HepG2 (cell line): ENCODE measurements at regions not wholly inside any gene's neighbourhood (a gene's known extent, or its start where the extent isn't known, plus 50 kb on each side); places are given as distances from the start of the nearest gene placed in this dataset.

ENCODE experiments used
- FOXP4 ChIP-seq: sonication (generic); formaldehyde crosslinking; IDR thresholded peaks from 2 replicates; pipeline ENCODE4 v1.4.0; 2020; ENCODE audit warnings: missing genetic modification reagents
- MAFF ChIP-seq: IDR thresholded peaks from 2 replicates; pipeline ENCODE4 v1.6.1; 2011; ENCODE audit warnings: low read depth, low read length, improper control_type of control experiment
- MAZ ChIP-seq, 2 experiments: sonication (generic) in 1 of 2; formaldehyde crosslinking in 1 of 2; IDR thresholded peaks; 2 replicates each; pipeline versions ENCODE4 v1.5.0 to v1.6.1; 2012 to 2020; ENCODE audit warnings: low read depth in 2 of 2, mild to moderate bottlenecking in 2 of 2, borderline replicate concordance in 1 of 2, improper control_type of control experiment in 1 of 2, low read length in 1 of 2, missing genetic modification reagents in 1 of 2, moderate library complexity in 1 of 2
- REST ChIP-seq, 2 experiments: IDR thresholded peaks; 2 replicates each; pipeline ENCODE4 v1.6.1; 2011 to 2012; ENCODE audit warnings: low read length in 2 of 2, borderline replicate concordance in 1 of 2, low read depth in 1 of 2, mild to moderate bottlenecking in 1 of 2, moderate library complexity in 1 of 2
- USF2 ChIP-seq, 2 experiments: sonication (generic) in 1 of 2; formaldehyde crosslinking in 1 of 2; IDR thresholded peaks; 2 replicates each; pipeline versions ENCODE4 v1.5.1 to v1.6.1; 2011 to 2020; ENCODE audit warnings: borderline replicate concordance in 1 of 2, low read depth in 1 of 2, low read length in 1 of 2, mild to moderate bottlenecking in 1 of 2, missing genetic modification reagents in 1 of 2, moderate library complexity in 1 of 2

- TF ChIP-seq MAZ (IDR thresholded peaks at IDR 0.05; ENCODE audit: borderline replicate concordance, low read depth, low read length), result no peak
- no peak for TF ChIP-seq MAZ (CRISPR knock-in tag; IDR thresholded peaks at IDR 0.05; ENCODE audit: low read depth)
- no peak for TF ChIP-seq FOXP4 (CRISPR knock-in tag)
- TF ChIP-seq REST (IDR thresholded peaks at IDR 0.05; ENCODE audit: borderline replicate concordance in 1 of 2, low read depth in 1 of 2, low read length in 2 of 2), result no peak
- no peak for TF ChIP-seq MAFF
- TF ChIP-seq USF2 (IDR thresholded peaks at IDR 0.05; ENCODE audit: low read depth, low read length), result no peak
- no peak for TF ChIP-seq USF2 (CRISPR knock-in tag; IDR thresholded peaks at IDR 0.05; ENCODE audit: borderline replicate concordance)
Observed at GRCh38 chr11:23211221-23211620, 350.9 kb upstream of the CCDC179 start.
